ENCODE measurements at regions not wholly inside any gene's neighbourhood (a gene's known extent, or its start where the extent isn't known, plus 50 kb on each side); places are given as distances from the start of the nearest gene placed in this dataset.

DNA sequence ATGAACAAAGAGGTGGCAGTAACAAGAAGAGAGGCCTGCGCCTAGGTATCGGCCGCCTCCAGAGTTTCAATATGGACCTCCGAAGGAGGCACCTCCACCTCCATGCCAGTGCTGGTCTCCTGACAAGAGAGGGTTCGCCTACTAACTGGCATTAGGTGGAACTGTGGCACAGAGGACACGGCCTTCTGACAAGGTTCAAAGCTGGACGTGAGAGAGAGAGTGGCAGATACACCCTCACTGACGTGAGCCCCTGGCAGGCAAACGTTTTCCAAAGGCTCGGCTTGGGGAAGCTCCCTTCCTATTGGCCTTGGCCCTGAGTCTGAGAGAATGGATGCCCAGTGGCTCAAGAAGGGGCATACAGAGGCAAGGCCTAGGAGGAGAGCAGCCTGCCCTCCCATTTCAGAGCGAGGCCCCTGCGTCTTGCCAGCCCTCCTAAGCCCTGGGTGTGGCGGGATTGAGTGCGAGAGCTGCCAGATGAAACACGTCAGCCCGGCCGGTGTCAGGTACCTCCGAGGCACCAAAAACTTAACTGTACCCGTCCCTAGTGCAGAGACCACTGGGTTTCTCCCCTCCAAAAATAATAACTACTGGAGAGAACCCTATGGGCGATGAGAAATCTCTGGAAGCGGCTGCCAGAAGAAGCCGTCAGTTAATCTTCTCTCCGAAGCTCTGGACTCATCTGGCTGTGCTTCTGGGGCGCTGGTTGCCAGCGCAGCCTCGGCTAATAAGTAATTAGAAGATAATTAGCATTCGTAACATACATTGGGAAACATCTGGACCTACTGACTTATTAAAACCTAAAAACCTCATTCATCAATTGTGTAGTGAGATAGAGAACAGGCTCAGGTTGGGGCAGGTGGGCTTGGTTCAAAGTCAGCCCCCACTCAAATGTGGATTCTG is 283.6 kb downstream of the NPHP4 start:
- TF ChIP-seq JUN (CRISPR knock-in tag; IDR thresholded peaks at IDR 0.05) (no peak), ESRRA (CRISPR knock-in tag; IDR thresholded peaks at IDR 0.05; ENCODE audit: borderline replicate concordance) (no peak), CREM (CRISPR knock-in tag; IDR thresholded peaks at IDR 0.05) (no peak)
- TF ChIP-seq, protein P1, sequence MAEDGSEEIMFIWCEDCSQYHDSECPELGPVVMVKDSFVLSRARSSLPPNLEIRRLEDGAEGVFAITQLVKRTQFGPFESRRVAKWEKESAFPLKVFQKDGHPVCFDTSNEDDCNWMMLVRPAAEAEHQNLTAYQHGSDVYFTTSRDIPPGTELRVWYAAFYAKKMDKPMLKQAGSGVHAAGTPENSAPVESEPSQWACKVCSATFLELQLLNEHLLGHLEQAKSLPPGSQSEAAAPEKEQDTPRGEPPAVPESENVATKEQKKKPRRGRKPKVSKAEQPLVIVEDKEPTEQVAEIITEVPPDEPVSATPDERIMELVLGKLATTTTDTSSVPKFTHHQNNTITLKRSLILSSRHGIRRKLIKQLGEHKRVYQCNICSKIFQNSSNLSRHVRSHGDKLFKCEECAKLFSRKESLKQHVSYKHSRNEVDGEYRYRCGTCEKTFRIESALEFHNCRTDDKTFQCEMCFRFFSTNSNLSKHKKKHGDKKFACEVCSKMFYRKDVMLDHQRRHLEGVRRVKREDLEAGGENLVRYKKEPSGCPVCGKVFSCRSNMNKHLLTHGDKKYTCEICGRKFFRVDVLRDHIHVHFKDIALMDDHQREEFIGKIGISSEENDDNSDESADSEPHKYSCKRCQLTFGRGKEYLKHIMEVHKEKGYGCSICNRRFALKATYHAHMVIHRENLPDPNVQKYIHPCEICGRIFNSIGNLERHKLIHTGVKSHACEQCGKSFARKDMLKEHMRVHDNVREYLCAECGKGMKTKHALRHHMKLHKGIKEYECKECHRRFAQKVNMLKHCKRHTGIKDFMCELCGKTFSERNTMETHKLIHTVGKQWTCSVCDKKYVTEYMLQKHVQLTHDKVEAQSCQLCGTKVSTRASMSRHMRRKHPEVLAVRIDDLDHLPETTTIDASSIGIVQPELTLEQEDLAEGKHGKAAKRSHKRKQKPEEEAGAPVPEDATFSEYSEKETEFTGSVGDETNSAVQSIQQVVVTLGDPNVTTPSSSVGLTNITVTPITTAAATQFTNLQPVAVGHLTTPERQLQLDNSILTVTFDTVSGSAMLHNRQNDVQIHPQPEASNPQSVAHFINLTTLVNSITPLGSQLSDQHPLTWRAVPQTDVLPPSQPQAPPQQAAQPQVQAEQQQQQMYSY (CRISPR knock-in tag; IDR thresholded peaks at IDR 0.05) = no peak
- TF ChIP-seq, protein P2, sequence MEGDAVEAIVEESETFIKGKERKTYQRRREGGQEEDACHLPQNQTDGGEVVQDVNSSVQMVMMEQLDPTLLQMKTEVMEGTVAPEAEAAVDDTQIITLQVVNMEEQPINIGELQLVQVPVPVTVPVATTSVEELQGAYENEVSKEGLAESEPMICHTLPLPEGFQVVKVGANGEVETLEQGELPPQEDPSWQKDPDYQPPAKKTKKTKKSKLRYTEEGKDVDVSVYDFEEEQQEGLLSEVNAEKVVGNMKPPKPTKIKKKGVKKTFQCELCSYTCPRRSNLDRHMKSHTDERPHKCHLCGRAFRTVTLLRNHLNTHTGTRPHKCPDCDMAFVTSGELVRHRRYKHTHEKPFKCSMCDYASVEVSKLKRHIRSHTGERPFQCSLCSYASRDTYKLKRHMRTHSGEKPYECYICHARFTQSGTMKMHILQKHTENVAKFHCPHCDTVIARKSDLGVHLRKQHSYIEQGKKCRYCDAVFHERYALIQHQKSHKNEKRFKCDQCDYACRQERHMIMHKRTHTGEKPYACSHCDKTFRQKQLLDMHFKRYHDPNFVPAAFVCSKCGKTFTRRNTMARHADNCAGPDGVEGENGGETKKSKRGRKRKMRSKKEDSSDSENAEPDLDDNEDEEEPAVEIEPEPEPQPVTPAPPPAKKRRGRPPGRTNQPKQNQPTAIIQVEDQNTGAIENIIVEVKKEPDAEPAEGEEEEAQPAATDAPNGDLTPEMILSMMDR (IDR thresholded peaks at IDR 0.05) = no peak
- TF ChIP-seq, protein P3, sequence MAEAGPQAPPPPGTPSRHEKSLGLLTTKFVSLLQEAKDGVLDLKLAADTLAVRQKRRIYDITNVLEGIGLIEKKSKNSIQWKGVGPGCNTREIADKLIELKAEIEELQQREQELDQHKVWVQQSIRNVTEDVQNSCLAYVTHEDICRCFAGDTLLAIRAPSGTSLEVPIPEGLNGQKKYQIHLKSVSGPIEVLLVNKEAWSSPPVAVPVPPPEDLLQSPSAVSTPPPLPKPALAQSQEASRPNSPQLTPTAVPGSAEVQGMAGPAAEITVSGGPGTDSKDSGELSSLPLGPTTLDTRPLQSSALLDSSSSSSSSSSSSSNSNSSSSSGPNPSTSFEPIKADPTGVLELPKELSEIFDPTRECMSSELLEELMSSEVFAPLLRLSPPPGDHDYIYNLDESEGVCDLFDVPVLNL (CRISPR knock-in tag; IDR thresholded peaks at IDR 0.05; ENCODE audit: borderline replicate concordance, low read depth) = no peak
- TF ChIP-seq, protein P4, sequence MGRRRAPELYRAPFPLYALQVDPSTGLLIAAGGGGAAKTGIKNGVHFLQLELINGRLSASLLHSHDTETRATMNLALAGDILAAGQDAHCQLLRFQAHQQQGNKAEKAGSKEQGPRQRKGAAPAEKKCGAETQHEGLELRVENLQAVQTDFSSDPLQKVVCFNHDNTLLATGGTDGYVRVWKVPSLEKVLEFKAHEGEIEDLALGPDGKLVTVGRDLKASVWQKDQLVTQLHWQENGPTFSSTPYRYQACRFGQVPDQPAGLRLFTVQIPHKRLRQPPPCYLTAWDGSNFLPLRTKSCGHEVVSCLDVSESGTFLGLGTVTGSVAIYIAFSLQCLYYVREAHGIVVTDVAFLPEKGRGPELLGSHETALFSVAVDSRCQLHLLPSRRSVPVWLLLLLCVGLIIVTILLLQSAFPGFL (CRISPR knock-in tag; IDR thresholded peaks at IDR 0.05; ENCODE audit: borderline replicate concordance) = no peak

Measured in WTC11 (cell line).